SK-N-SH treated with all-trans-retinoic acid at 6 μM for 48 hours (cell line): ENCODE measurements at regions not wholly inside any gene's neighbourhood (a gene's known extent, or its start where the extent isn't known, plus 50 kb on each side); places are given as distances from the start of the nearest gene placed in this dataset.

ENCODE experiments used
- ATAC-seq: fragments of 200-7000 bp; cut with Tn5 transposase; 3 replicates; pipeline ENCODE4 v1.9.1; 2020; ENCODE audit warnings: mild to moderate bottlenecking, moderate library complexity
- ARNTL ChIP-seq: fragments of 450-650 bp; formaldehyde crosslinking; IDR thresholded peaks from 2 replicates; pipeline ENCODE4 v1.5.0; 2020; ENCODE audit warnings: low read depth, mild to moderate bottlenecking, moderate library complexity, borderline replicate concordance
- CREB5 ChIP-seq: fragments of 250-450 bp; sonication (Bioruptor Pico); IDR thresholded peaks from 2 replicates; pipeline ENCODE4 v1.5.1; 2020; ENCODE audit warnings: low read depth, mild to moderate bottlenecking, moderate library complexity
- CSDC2 ChIP-seq: fragments of 250-450 bp; sonication (Bioruptor Pico); IDR thresholded peaks from 2 replicates; pipeline ENCODE4 v1.5.0; 2020; ENCODE audit warnings: mild to moderate bottlenecking, moderate library complexity
- ESRRG ChIP-seq: fragments of 250-450 bp; sonication (Bioruptor Pico); IDR thresholded peaks from 2 replicates; pipeline ENCODE4 v1.6.1; 2021; ENCODE audit warnings: mild to moderate bottlenecking
- GLIS3 ChIP-seq: fragments of 250-450 bp; sonication (Bioruptor Pico); IDR thresholded peaks from 2 replicates; pipeline ENCODE4 v1.5.0; 2020; ENCODE audit warnings: mild to moderate bottlenecking, moderate library complexity
- ISL1 ChIP-seq: fragments of 250-450 bp; sonication (Bioruptor Pico); IDR thresholded peaks from 2 replicates; pipeline ENCODE4 v2.1.2; 2022; ENCODE audit warnings: mild to moderate bottlenecking, moderate library complexity
- OSR1 ChIP-seq: fragments of 250-450 bp; sonication (Bioruptor Pico); IDR thresholded peaks from 2 replicates; pipeline ENCODE4 v1.8.0; 2022; ENCODE audit warnings: moderate library complexity, mild to moderate bottlenecking, inconsistent platforms
- POU6F1 ChIP-seq: fragments of 250-450 bp; sonication (Bioruptor Pico); IDR thresholded peaks from 2 replicates; pipeline ENCODE4 v1.8.0; 2021; ENCODE audit warnings: low read depth, mild to moderate bottlenecking, moderate library complexity, borderline replicate concordance
- RARB ChIP-seq: fragments of 250-450 bp; sonication (Bioruptor Pico); IDR thresholded peaks from 2 replicates; pipeline ENCODE4 v1.8.0; 2021; ENCODE audit warnings: mild to moderate bottlenecking, moderate library complexity
- SNAI2 ChIP-seq: fragments of 250-450 bp; sonication (Bioruptor Pico); IDR thresholded peaks from 2 replicates; pipeline ENCODE4 v1.5.0; 2020; ENCODE audit warnings: mild to moderate bottlenecking, moderate library complexity
- TCF4 ChIP-seq: fragments of 250-450 bp; sonication (Bioruptor Pico); IDR thresholded peaks from 2 replicates; pipeline ENCODE4 v1.8.0; 2021; ENCODE audit warnings: mild to moderate bottlenecking, moderate library complexity, borderline replicate concordance
- TOX ChIP-seq: fragments of 250-450 bp; sonication (Bioruptor Pico); IDR thresholded peaks from 2 replicates; pipeline ENCODE4 v1.8.0; 2021; ENCODE audit warnings: mild to moderate bottlenecking, moderate library complexity, borderline replicate concordance
- TSHZ2 ChIP-seq: fragments of 250-450 bp; sonication (Bioruptor Pico); IDR thresholded peaks from 2 replicates; pipeline ENCODE4 v1.5.0; 2020; ENCODE audit warnings: mild to moderate bottlenecking, moderate library complexity
- ZC3H10 ChIP-seq: fragments of 250-450 bp; sonication (Bioruptor Pico); IDR thresholded peaks from 2 replicates; pipeline ENCODE4 v1.5.1; 2021; ENCODE audit warnings: mild to moderate bottlenecking, moderate library complexity
- ZFP3 ChIP-seq: fragments of 250-450 bp; sonication (Bioruptor Pico); IDR thresholded peaks from 2 replicates; pipeline ENCODE4 v1.5.0; 2020; ENCODE audit warnings: mild to moderate bottlenecking, moderate library complexity
- ZNF565 ChIP-seq: fragments of 450-650 bp; formaldehyde crosslinking; conservative IDR thresholded peaks from 2 replicates; pipeline ENCODE4 v1.5.0; 2020; ENCODE audit warnings: low read depth, mild to moderate bottlenecking, moderate library complexity
- ZNF70 ChIP-seq: fragments of 450-650 bp; formaldehyde crosslinking; IDR thresholded peaks from 2 replicates; pipeline ENCODE4 v1.5.0; 2020; ENCODE audit warnings: mild to moderate bottlenecking, moderate library complexity
- ZNF8 ChIP-seq: fragments of 450-650 bp; formaldehyde crosslinking; IDR thresholded peaks from 2 replicates; pipeline ENCODE4 v1.5.0; 2020; ENCODE audit warnings: mild to moderate bottlenecking, moderate library complexity

DNA sequence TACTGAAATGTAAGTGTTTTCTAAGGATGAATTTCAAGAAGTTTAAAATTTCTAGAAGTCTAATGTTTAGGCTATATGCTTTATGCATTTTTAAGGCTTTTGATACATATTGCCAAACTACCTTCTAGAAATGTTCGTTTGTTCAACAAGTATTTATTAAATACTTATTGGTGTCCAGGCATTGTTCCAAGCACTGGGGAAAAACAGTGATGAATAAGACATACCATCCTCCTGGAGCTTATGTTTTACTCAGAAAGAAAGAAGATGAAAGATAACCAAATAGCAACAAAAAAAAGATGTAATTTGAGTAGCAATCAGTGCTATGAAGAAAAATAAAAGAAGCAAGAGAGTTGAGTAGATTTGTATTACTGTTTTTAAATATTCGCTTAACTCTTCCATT lies 692.9 kb downstream of the SLC4A3 start:
- ATAC-seq = peak; percentile 80
- TF ChIP-seq ZNF70 (CRISPR knock-in tag) = no peak
- no peak for TF ChIP-seq GLIS3 (CRISPR knock-in tag)
- TF ChIP-seq TOX = no peak
- TF ChIP-seq POU6F1 = no peak

DNA sequence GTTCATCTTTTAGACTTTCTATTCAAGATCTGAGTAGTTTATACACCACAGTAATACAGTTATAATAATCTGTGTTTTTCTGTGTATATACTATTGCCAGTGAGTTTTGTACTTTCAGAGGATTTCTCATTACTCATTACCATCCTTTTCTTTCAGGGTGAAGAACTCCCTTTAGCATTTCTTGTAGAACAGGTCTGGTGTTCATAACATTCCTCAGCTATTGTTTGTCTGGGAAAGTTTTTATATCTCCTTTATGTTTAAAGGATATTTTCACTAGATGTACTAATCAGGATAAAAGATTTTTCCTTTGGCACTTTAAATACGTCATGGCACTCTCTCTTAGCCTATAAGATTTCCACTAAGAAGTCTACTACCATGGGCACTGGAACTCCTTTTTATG lies 705.5 kb downstream of the SLC4A3 start:
- ATAC-seq = no peak
- no peak for TF ChIP-seq ESRRG (CRISPR knock-in tag)
- no peak for TF ChIP-seq CSDC2 (CRISPR knock-in tag)
- no peak for TF ChIP-seq ISL1 (CRISPR knock-in tag)
- no peak for TF ChIP-seq TOX
- no peak for TF ChIP-seq ZFP3 (CRISPR knock-in tag)
- no peak for TF ChIP-seq OSR1 (CRISPR knock-in tag)
- TF ChIP-seq SNAI2 (CRISPR knock-in tag) = no peak
- no peak for TF ChIP-seq ZC3H10 (CRISPR knock-in tag)
- TF ChIP-seq ZNF8 (CRISPR knock-in tag) = no peak
- no peak for TF ChIP-seq RARB (CRISPR knock-in tag)
- no peak for TF ChIP-seq ZNF70 (CRISPR knock-in tag)
- TF ChIP-seq TCF4 = no peak
- TF ChIP-seq, all 23 proteins: peak for 0

DNA sequence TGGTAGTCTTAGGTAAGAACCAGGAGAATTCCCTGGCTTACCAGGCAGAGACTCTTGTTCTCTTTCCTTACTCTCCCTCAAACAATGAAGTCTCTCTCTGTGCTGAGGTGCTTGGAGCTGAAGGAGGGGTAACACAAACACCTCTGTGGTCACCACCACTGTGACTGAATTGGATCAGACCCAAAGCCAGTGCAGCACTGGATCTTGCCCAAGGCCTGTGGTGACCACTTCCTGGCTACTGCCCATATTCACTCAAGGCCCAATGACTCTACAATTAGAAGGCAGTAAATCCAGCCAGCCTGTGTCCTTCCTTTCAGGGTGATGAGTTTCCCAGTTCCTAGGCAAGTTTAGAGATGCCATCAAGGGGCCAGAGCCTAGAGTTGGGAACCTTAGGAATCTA lies 706.8 kb downstream of the SLC4A3 start:
- no peak for ATAC-seq
- TF ChIP-seq ARNTL (CRISPR knock-in tag) = no peak

GRCh38 chr2:220334871-220335590 lies 707.6 kb downstream of the SLC4A3 start:
- no peak for ATAC-seq
- TF ChIP-seq TCF4 = no peak
- TF ChIP-seq TSHZ2 (CRISPR knock-in tag) = no peak

- ATAC-seq = no peak
- TF ChIP-seq ISL1 (CRISPR knock-in tag) (no peak), CREB5 (CRISPR knock-in tag) (no peak), ESRRG (CRISPR knock-in tag) (no peak), ZNF565 (CRISPR knock-in tag) (no peak), CSDC2 (CRISPR knock-in tag) (no peak), TSHZ2 (CRISPR knock-in tag) (no peak), ZNF8 (CRISPR knock-in tag) (no peak), GLIS3 (CRISPR knock-in tag) (no peak), TOX (no peak), POU6F1 (no peak), RARB (CRISPR knock-in tag) (no peak), ARNTL (CRISPR knock-in tag) (no peak)
Measured at GRCh38 chr2:220335591-220335915, 708.1 kb downstream of the SLC4A3 start.
